GM12878 (cell line): ENCODE measurements at regions not wholly inside any gene's neighbourhood (a gene's known extent, or its start where the extent isn't known, plus 50 kb on each side); places are given as distances from the start of the nearest gene placed in this dataset.

Experiments
- ATAC-seq: fragments of 200-7000 bp; cut with Tn5 transposase; 3 replicates; pipeline ENCODE4 v1.9.1; 2020; ENCODE audit warnings: mild to moderate bottlenecking, moderate library complexity
- BruUV-seq: library from RNA; stranded (reverse); fragments of 400-500 nt; replicated peaks from 2 replicates; lab custom pipeline; 2021; lab: Mats Ljungman, UMichigan
- CTCF ChIA-PET: fragments of 300-600 bp; sonication (Branson Sonifier 250); formaldehyde crosslinking; extraction: SDS; loops from one replicate; lab custom pipeline; 2021; ENCODE audit warnings: inconsistent platforms; lab: Yijun Ruan, JAX
- POLR2A ChIA-PET: fragments of 350-600 bp; formaldehyde crosslinking; extraction: SDS; loops from one replicate; lab custom pipeline; 2021; ENCODE audit warnings: inconsistent platforms; lab: Charles Lee
- RAD21 ChIA-PET: fragments of 300-600 bp; sonication (Branson Sonifier 250); formaldehyde crosslinking; loops from one replicate; lab custom pipeline; 2023; ENCODE audit warnings: antibody characterized with exemption; ENCODE audit not compliant: unreplicated experiment; lab: Charles Lee
- SMC1A ChIA-PET: fragments of 300-600 bp; sonication (Branson Sonifier 250); formaldehyde crosslinking; loops from one replicate; lab custom pipeline; 2023; ENCODE audit not compliant: unreplicated experiment, uncharacterized antibody; lab: Charles Lee
- DNase-seq: peaks from one replicate; pipeline ENCODE4 v3.0.0-alpha.2; 2011; ENCODE audit warnings: low read depth, low spot score
- FAIRE-seq: peaks from 3 replicates; lab custom pipeline; 2011; peaks lifted over from hg19 to GRCh38; lab: Jason Lieb, UNC
- H2AFZ ChIP-seq: 2 replicates; pipeline ENCODE4 v1.6.0; 2011; ENCODE audit warnings: low read depth, low read length, control low read depth; ENCODE audit not compliant: control insufficient read depth
- H3K27ac ChIP-seq: 2 replicates; pipeline ENCODE4 v1.5.1; 2011; ENCODE audit warnings: control low read depth; ENCODE audit not compliant: control insufficient read depth, insufficient read depth
- H3K27me3 ChIP-seq, 2 experiments: replicated peaks in 1 of 2; 2 replicates each; pipeline versions ENCODE4 v1.6.0 to v1.6.1; 2011; ENCODE audit warnings: low read length in 1 of 2; ENCODE audit not compliant: control insufficient read depth in 2 of 2, insufficient read depth in 2 of 2
- H3K36me3 ChIP-seq, 2 experiments: 2 replicates each; pipeline ENCODE4 v1.5.1; 2011; ENCODE audit warnings: low read length in 1 of 2; ENCODE audit not compliant: control insufficient read depth in 2 of 2, insufficient read depth in 2 of 2
- H3K4me1 ChIP-seq: 2 replicates; pipeline ENCODE4 v1.6.1; 2011; ENCODE audit warnings: mild to moderate bottlenecking, low read length, moderate library complexity, mixed read lengths; ENCODE audit not compliant: control insufficient read depth, insufficient read depth
- H3K4me2 ChIP-seq: 2 replicates; pipeline ENCODE4 v1.6.0; 2011; ENCODE audit warnings: control low read depth; ENCODE audit not compliant: control insufficient read depth, insufficient read depth
- H3K4me3 ChIP-seq: fragments of 200-600 bp; sonication (generic); 2 replicates; pipeline ENCODE4 v1.5.1; 2016
- H3K79me2 ChIP-seq: 2 replicates; pipeline ENCODE4 v1.6.0; 2011; ENCODE audit warnings: low read length; ENCODE audit not compliant: control insufficient read depth, insufficient read depth
- H3K9ac ChIP-seq: 2 replicates; pipeline ENCODE4 v1.8.0; 2011; ENCODE audit warnings: low read length, control low read depth, mixed read lengths; ENCODE audit not compliant: control insufficient read depth, insufficient read depth
- H3K9me3 ChIP-seq: replicated peaks from 3 replicates; pipeline ENCODE4 v1.5.1; 2011; ENCODE audit warnings: mild to moderate bottlenecking, low read length; ENCODE audit not compliant: control insufficient read depth, insufficient read depth
- H4K20me1 ChIP-seq: 2 replicates; pipeline ENCODE4 v1.6.0; 2011; ENCODE audit not compliant: control insufficient read depth, insufficient read depth
- CBX3 ChIP-seq: fragments of 200-600 bp; sonication (generic); IDR thresholded peaks from 2 replicates; pipeline ENCODE4 v1.6.1; 2016; ENCODE audit warnings: low read depth, borderline replicate concordance
- E4F1 ChIP-seq: fragments of 450-650 bp; IDR thresholded peaks from 2 replicates; pipeline ENCODE4 v1.6.1; 2018; ENCODE audit warnings: borderline replicate concordance, mild to moderate bottlenecking; ENCODE audit not compliant: partially characterized antibody
- EED ChIP-seq: sonication (generic); IDR thresholded peaks from 2 replicates; pipeline ENCODE4 v1.6.1; 2016; ENCODE audit warnings: antibody characterized with exemption, low read depth
- HDAC6 ChIP-seq: fragments of 200-600 bp; sonication (generic); IDR thresholded peaks from one replicate; pipeline ENCODE4 v1.8.0; 2017; ENCODE audit warnings: antibody characterized with exemption; ENCODE audit not compliant: unreplicated experiment
- KDM1A ChIP-seq: fragments of 200-600 bp; sonication (generic); IDR thresholded peaks from 2 replicates; pipeline ENCODE4 v1.6.1; 2016; ENCODE audit warnings: borderline replicate concordance
- MTA3 ChIP-seq: IDR thresholded peaks from 2 replicates; pipeline ENCODE4 v1.6.1; 2012; ENCODE audit warnings: low read length, inconsistent platforms, borderline replicate concordance
- NR2C1 ChIP-seq: fragments of 450-650 bp; IDR thresholded peaks from 2 replicates; pipeline ENCODE4 v1.6.1; 2017; ENCODE audit warnings: antibody characterized with exemption, mild to moderate bottlenecking, moderate library complexity
- NR2C2 ChIP-seq: IDR thresholded peaks from 2 replicates; pipeline ENCODE4 v1.6.1; 2011; ENCODE audit warnings: borderline replicate concordance, low read depth; ENCODE audit not compliant: control insufficient read depth, insufficient read length
- TARDBP ChIP-seq: IDR thresholded peaks from 2 replicates; pipeline ENCODE4 v1.6.1; 2016; ENCODE audit warnings: borderline replicate concordance
- WGBS: methylation state at CpG from one replicate; pipeline ENCODE4 v1.1.6; 2016; ENCODE audit warnings: low lambda C conversion rate; ENCODE audit not compliant: insufficient replicate concordance, insufficient coverage; ENCODE audit errors: missing lambda C conversion rate; 5-methylcytosine and 5-hydroxymethylcytosine counted together
- in situ Hi-C: fragments of 300-500 bp; cut with MboI; formaldehyde crosslinking; loops from 9 replicates; pipeline ENCODE4 v1.14.3; 2018; ENCODE audit warnings: mixed read lengths
- intact Hi-C: fragments of 100-400 bp; cut with micrococcal nuclease; formaldehyde crosslinking; loops from one replicate; pipeline ENCODE4 v1.14.2; 2022; ENCODE audit not compliant: unreplicated experiment
- TF ChIP-seq, protein P1 (sequence below): fragments of 450-650 bp; IDR thresholded peaks from 2 replicates; pipeline ENCODE4 v1.6.1; 2014; ENCODE audit warnings: mild to moderate bottlenecking
- TF ChIP-seq, protein P2 (sequence below): fragments of 450-650 bp; IDR thresholded peaks from 2 replicates; pipeline ENCODE4 v1.6.1; 2016; ENCODE audit warnings: mild to moderate bottlenecking

DNA sequence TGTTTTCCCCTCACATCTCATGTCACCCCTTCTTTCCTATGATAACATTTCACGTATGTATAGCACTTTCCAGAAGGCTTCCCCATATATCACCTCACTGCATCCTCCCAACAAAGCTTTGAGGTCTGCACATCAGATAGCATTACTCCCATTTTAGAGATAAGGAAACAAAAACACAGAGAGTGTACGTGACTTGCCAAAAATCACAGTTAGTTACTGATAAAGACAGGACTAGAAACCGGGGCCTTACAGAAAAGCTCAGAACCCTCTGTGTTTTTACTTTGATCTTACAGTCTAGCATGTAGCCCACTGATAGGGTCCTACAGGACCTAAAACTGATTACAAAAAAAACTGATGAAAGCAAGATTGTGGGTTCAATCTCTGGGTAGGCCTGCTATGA, 202.9 kb upstream of the CDKN3 start:
- Histone ChIP-seq H3K9ac (no peak overlapping the region), H3K36me3 (no peaks in the 10 kb centered on the region), H3K4me3 (no peak overlapping the region), H3K79me2 (no peaks in the 10 kb centered on the region), H3K27ac (no peak overlapping the region), H3K27me3 (no peaks in the 10 kb centered on the region), H3K4me1 (no peaks in the 10 kb centered on the region), H3K4me2 (no peak overlapping the region), H3K9me3 (no peaks in the 10 kb centered on the region), H4K20me1 (no peaks in the 10 kb centered on the region), H2AFZ (no peak overlapping the region)
- BruUV-seq: no TSS peak
- no peak for ATAC-seq
- no peak for DNase-seq
- TF ChIP-seq NR2C1 (no peak), CBX3 (no peak), HDAC6 (no peak)
- intact Hi-C loops: no loop called here
- CTCF ChIA-PET: no interaction called here
- WGBS: 17% methylated on average over 3 of the region's 3 CpGs
- RAD21 ChIA-PET: interaction anchor here (1.6 kb wide), 1 partner anchor 135 kb away, joined by 5 read pairs; no protein-coding TSS in a partner anchor
- in situ Hi-C loops: no loop called here
- no peak for FAIRE-seq
- SMC1A ChIA-PET: no interaction called here
- POLR2A ChIA-PET: no interaction called here

DNA sequence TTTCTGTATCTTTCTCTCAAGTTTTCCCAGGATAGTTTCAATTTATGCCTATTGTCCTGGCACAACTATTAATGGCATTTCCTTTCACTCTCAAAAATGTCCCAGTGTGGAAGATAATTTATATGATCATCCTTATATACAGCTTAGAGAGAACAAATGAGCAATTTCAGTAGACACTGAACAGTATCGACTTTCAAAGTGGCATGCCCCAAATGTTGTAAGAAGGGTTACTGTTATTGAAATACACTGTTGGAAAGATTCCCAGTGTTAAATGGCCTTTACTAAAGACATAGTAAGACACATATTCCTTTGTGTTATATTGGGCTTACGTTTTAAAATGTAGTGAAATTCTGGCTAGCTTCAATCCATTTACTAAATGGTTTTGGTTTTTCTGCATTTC, 202.3 kb upstream of the CDKN3 start:
- in situ Hi-C loops: no loop called here
- CTCF ChIA-PET: interaction anchor here (1.4 kb wide), 1 partner anchor 115 kb away, joined by 3 read pairs; no protein-coding TSS in a partner anchor
- ATAC-seq (no peak), FAIRE-seq (no peak), DNase-seq (no peak)
- no peaks in the 10 kb centered on the region for H3K36me3 ChIP-seq
- H3K9ac ChIP-seq: no peak overlapping the region
- H2AFZ ChIP-seq: no peak overlapping the region
- SMC1A ChIA-PET: no interaction called here
- POLR2A ChIA-PET: no interaction called here
- H3K79me2 ChIP-seq: no peaks in the 10 kb centered on the region
- no TSS peak for BruUV-seq
- H3K4me2 ChIP-seq: no peak overlapping the region
- no peaks in the 10 kb centered on the region for H4K20me1 ChIP-seq
- H3K27ac ChIP-seq: no peak overlapping the region
- H3K4me1 ChIP-seq: no peaks in the 10 kb centered on the region
- H3K9me3 ChIP-seq: no peaks in the 10 kb centered on the region
- TF ChIP-seq E4F1 (no peak), NR2C2 (no peak), MTA3 (no peak), TARDBP (no peak), EED (no peak), KDM1A (no peak)
- TF ChIP-seq, protein P1, sequence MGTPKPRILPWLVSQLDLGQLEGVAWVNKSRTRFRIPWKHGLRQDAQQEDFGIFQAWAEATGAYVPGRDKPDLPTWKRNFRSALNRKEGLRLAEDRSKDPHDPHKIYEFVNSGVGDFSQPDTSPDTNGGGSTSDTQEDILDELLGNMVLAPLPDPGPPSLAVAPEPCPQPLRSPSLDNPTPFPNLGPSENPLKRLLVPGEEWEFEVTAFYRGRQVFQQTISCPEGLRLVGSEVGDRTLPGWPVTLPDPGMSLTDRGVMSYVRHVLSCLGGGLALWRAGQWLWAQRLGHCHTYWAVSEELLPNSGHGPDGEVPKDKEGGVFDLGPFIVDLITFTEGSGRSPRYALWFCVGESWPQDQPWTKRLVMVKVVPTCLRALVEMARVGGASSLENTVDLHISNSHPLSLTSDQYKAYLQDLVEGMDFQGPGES: no peak
- TF ChIP-seq, protein P2, sequence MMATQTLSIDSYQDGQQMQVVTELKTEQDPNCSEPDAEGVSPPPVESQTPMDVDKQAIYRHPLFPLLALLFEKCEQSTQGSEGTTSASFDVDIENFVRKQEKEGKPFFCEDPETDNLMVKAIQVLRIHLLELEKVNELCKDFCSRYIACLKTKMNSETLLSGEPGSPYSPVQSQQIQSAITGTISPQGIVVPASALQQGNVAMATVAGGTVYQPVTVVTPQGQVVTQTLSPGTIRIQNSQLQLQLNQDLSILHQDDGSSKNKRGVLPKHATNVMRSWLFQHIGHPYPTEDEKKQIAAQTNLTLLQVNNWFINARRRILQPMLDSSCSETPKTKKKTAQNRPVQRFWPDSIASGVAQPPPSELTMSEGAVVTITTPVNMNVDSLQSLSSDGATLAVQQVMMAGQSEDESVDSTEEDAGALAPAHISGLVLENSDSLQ: no peak
- intact Hi-C loops: no loop called here
- WGBS: 28% methylated on average over 2 of the region's 2 CpGs
- no peak overlapping the region for H3K4me3 ChIP-seq
- H3K27me3 ChIP-seq: no peaks in the 10 kb centered on the region
- RAD21 ChIA-PET: interaction anchor here (1.6 kb wide), 1 partner anchor 135 kb away, joined by 5 read pairs; no protein-coding TSS in a partner anchor
